Ovary (tissue), 7 donors: ENCODE measurements at regions not wholly inside any gene's neighbourhood (a gene's known extent, or its start where the extent isn't known, plus 50 kb on each side); places are given as distances from the start of the nearest gene placed in this dataset.

Source experiments
- DNase-seq, 5 donors: peaks; one replicate each; pipeline ENCODE4 v3.0.0-alpha.2; 2019 to 2020
- H3K27ac ChIP-seq, 2 donors: fragments of 200-600 bp; one replicate each; pipeline versions ENCODE4 v1.5.1 to v1.8.0; 2019 to 2022
- H3K27me3 ChIP-seq: fragments of 200-600 bp; one replicate; pipeline ENCODE4 v1.8.0; 2022
- H3K36me3 ChIP-seq: fragments of 200-600 bp; sonication (generic); one replicate; pipeline ENCODE4 v1.5.1; 2019
- H3K4me1 ChIP-seq: one replicate; pipeline ENCODE4 v1.8.1; 2013; ENCODE audit warnings: mild to moderate bottlenecking, moderate library complexity; ENCODE audit not compliant: insufficient read depth
- H3K4me3 ChIP-seq: fragments of 200-600 bp; sonication (generic); one replicate; pipeline ENCODE4 v1.5.1; 2017
- H3K9me3 ChIP-seq, 2 donors: fragments of 200-600 bp in 1 of 2; sonication (generic) in 1 of 2; one replicate each; pipeline versions ENCODE4 v1.5.1 to v1.8.1; 2013 to 2019; ENCODE audit warnings: mild to moderate bottlenecking in 1 of 2, moderate library complexity in 1 of 2
- CTCF ChIP-seq, 3 donors: fragments of 450-650 bp in 2 of 3; fragments of 200-600 bp in 1 of 3; IDR thresholded peaks; one replicate each; pipeline versions ENCODE4 v1.5.1 to v1.8.0; 2016 to 2022; ENCODE audit warnings: antibody characterized with exemption in 3 of 3, mild to moderate bottlenecking in 1 of 3
- EP300 ChIP-seq: sonication (generic); formaldehyde crosslinking; IDR thresholded peaks from one replicate; pipeline ENCODE4 v1.6.1; 2017; ENCODE audit warnings: antibody characterized with exemption
- POLR2A ChIP-seq: fragments of 450-650 bp; IDR thresholded peaks from one replicate; pipeline ENCODE4 v1.6.1; 2017; ENCODE audit warnings: antibody characterized with exemption, mild to moderate bottlenecking, moderate library complexity
- WGBS, 3 donors: extraction: QIAGEN DNeasy Blood & Tissue Kit in 1 of 3; methylation state at CpG; one replicate each; pipeline versions ENCODE4 v1.1.5 to v1.1.7; 2013 to 2017; 5-methylcytosine and 5-hydroxymethylcytosine counted together
- intact Hi-C, 4 donors: fragments of 100-400 bp; cut with DNase I; formaldehyde crosslinking; loops; one replicate each; pipeline versions ENCODE4 v1.11.0 to v1.15.1; 2022 to 2023
- donor health status: DM: no; HTN: no; CAD: no; lungs with moderate emphysema.
- donor health status: DM: no; HTN: no; CAD: no.
- donor health status: Bipolar disorder and iron deficiency.
- donor health status: DM: no; HTN: no; CAD: no.
- donor health status: DM: yes; HTN: yes; CAD: no.

GRCh38 chr3:189561256-189561655 lies 69.9 kb upstream of the TP63 start:
- Histone ChIP-seq H3K9me3 (no peaks in the 10 kb centered on the region), H3K4me1 (no peaks in the 10 kb centered on the region), H3K27me3 (no peaks in the 10 kb centered on the region), H3K36me3 (no peaks in the 10 kb centered on the region), H3K27ac (no peak overlapping the region), H3K4me3 (no peak overlapping the region)
- TF ChIP-seq CTCF (IDR thresholded peaks at IDR 0.05) (no peak), EP300 (no peak), POLR2A (no peak)
- 76 to 83% (median 78%) methylated on average over 2 of the region's 2 CpGs for WGBS, 3 donors
- intact Hi-C loops: no loop called here
- no peak for DNase-seq

DNA sequence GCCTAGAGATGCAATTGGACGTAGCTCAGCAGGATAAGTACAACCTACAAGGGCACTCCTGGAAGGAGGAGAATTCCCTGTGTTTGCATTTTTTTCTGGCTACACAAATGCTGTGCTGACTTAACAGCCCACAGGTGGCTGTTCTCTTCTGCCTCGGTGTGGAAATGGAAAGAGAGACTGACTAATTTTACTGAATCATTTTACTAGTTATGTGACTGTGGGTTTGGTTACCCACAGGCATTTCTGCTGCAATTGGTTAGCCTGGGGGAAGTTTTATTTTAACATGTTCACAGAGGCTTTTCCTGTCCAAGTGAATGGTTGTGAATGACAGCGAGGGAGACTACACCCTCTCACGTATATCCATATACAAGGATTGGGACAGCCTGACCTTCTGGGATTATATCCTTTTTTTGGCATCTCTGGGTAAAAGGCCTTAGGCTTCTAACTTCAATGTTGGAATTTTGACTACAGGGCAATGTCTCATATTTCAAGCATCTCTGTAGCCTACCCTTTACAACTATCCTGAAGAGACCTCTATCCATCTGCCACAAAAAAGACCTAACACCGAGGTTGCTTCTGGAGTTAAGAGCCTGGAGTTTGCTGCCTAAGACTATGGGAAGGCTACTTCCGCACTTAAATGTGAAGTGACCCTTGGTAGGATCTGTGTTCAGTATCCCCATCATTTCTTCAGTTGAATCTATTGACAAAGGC lies 67.2 kb upstream of the TP63 start:
- no peak for TF ChIP-seq CTCF (IDR thresholded peaks at IDR 0.05)
- TF ChIP-seq EP300: no peak
- no peak for TF ChIP-seq POLR2A
- H3K36me3 ChIP-seq: no peaks in the 10 kb centered on the region
- WGBS, 3 donors: 48 to 56% (median 54%) methylated on average over 6 of the region's 6 CpGs
- H3K4me3 ChIP-seq: no peak overlapping the region
- no peak for DNase-seq
- intact Hi-C loops: no loop called here
- H3K27me3 ChIP-seq: no peaks in the 10 kb centered on the region
- no peaks in the 10 kb centered on the region for H3K9me3 ChIP-seq
- H3K27ac ChIP-seq: no peak overlapping the region
- H3K4me1 ChIP-seq: no peaks in the 10 kb centered on the region

- Histone ChIP-seq H3K9me3 (no peaks in the 10 kb centered on the region), H3K27me3 (no peaks in the 10 kb centered on the region), H3K27ac (no peak overlapping the region), H3K4me3 (no peak overlapping the region), H3K4me1 (no peaks in the 10 kb centered on the region), H3K36me3 (no peaks in the 10 kb centered on the region)
- intact Hi-C loops: no loop called here
- DNase-seq: no peak
- WGBS, 3 donors: 38 to 60% (median 44%) methylated on average over 2 of the region's 2 CpGs
- TF ChIP-seq EP300 (no peak), POLR2A (no peak), CTCF (IDR thresholded peaks at IDR 0.05) (no peak)
Measured at GRCh38 chr3:189566550-189567130, 64.5 kb upstream of the TP63 start.

- TF ChIP-seq CTCF (IDR thresholded peaks at IDR 0.05) (no peak), EP300 (no peak), POLR2A (no peak)
- H3K9me3 ChIP-seq: no peaks in the 10 kb centered on the region
- no peak overlapping the region for H3K27ac ChIP-seq
- no peaks in the 10 kb centered on the region for H3K4me1 ChIP-seq
- no peak overlapping the region for H3K4me3 ChIP-seq
- H3K27me3 ChIP-seq: no peaks in the 10 kb centered on the region
- DNase-seq: no peak
- intact Hi-C loops: no loop called here
- no peaks in the 10 kb centered on the region for H3K36me3 ChIP-seq
- 83 to 85% (median 84%) methylated on average over 2 of the region's 2 CpGs for WGBS, 3 donors
Measured at GRCh38 chr3:189567322-189567721, 63.9 kb upstream of the TP63 start.
